IgD-negative memory B cell (primary cell): ENCODE measurements at regions not wholly inside any gene's neighbourhood (a gene's known extent, or its start where the extent isn't known, plus 50 kb on each side); places are given as distances from the start of the nearest gene placed in this dataset.
"Not testable (repeated sequence)": the region's sequence is repeated elsewhere in the genome, so short reads cannot be mapped to it uniquely, and the experiment has no call there.

ENCODE experiments used
- H3K27ac Mint-ChIP-seq, 3 donors: one replicate each; pipeline ENCODE4 v1.8.0; 2020 to 2022; ENCODE audit warnings: mild to moderate bottlenecking in 3 of 3, mixed read lengths in 3 of 3, moderate library complexity in 1 of 3
- H3K27me3 Mint-ChIP-seq: one replicate; pipeline ENCODE4 v1.8.0; 2021; ENCODE audit warnings: mixed read lengths
- H3K36me3 Mint-ChIP-seq: one replicate; pipeline ENCODE4 v1.8.0; 2020; ENCODE audit warnings: mild to moderate bottlenecking, mixed read lengths
- H3K4me1 Mint-ChIP-seq, 3 donors: one replicate each; pipeline ENCODE4 v1.8.0; 2020 to 2022; ENCODE audit warnings: mixed read lengths in 3 of 3, mild to moderate bottlenecking in 1 of 3
- H3K4me3 Mint-ChIP-seq, 4 donors: one replicate each; pipeline ENCODE4 v1.8.0; 2020 to 2022; ENCODE audit warnings: mild to moderate bottlenecking in 4 of 4, mixed read lengths in 4 of 4, moderate library complexity in 3 of 4
- H3K9me3 Mint-ChIP-seq, 3 donors: one replicate each; pipeline ENCODE4 v1.8.0; 2020 to 2021; ENCODE audit warnings: mixed read lengths in 3 of 3, mild to moderate bottlenecking in 1 of 3

DNA sequence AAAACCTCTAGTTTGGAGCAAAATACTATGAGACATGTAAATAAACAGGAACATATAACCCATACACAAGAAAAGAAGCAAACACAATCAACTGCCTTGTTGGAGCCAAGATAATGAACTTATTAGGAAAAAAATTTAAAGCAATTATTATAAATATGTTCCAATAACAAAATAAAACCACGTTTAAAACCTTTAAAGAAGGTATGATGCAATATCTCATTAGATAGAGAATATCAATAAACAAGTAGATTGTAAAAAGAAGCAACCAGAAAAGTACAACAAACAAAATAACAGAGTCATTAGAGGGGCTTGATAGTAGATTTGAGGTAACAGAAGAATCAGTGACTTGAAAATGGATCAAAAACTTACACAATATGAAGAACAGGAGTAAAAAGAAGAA, 327.0 kb upstream of the PCDH9 start:
- peaks cover 5 to 18% (median 7%) of the 10 kb centered on the region in 3 donors for H3K9me3 Mint-ChIP-seq
- peaks cover 2% of the 10 kb centered on the region for H3K36me3 Mint-ChIP-seq
- H3K4me1 Mint-ChIP-seq, result no peaks in the 10 kb centered on the region
- H3K27ac Mint-ChIP-seq, result no peak overlapping the region
- no peak overlapping the region for H3K4me3 Mint-ChIP-seq
- no peaks in the 10 kb centered on the region for H3K27me3 Mint-ChIP-seq

- Mint-ChIP-seq H3K9me3 (peaks cover 2 to 18% (median 5%) of the 10 kb centered on the region in 3 donors), H3K4me3 (no peak overlapping the region), H3K4me1 (no peaks in the 10 kb centered on the region), H3K27ac (no peak overlapping the region), H3K36me3 (peaks cover 2% of the 10 kb centered on the region), H3K27me3 (no peaks in the 10 kb centered on the region)
These were observed 324.8 kb upstream of the PCDH9 start for GRCh38 chr13:67554746-67555452.

DNA sequence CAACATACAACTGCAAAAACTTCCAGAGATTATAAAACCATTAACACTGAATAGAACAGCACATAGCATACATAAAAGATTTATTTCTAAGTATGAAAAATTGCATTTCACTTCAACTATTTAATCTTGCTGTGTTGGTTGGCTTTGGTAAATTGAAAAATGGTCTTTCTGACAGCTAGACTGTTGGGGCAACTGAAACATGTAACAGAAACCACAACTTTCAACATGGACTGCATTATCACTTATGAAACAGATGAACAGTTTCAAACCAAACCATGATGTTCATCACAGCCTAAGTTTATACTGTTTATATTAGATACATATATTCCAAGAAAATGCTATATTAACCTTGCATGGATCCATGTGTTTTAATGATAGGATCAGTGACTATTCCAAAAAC, 324.1 kb upstream of the PCDH9 start:
- H3K27ac Mint-ChIP-seq, result no peak overlapping the region
- H3K27me3 Mint-ChIP-seq, result no peaks in the 10 kb centered on the region
- no peaks in the 10 kb centered on the region for H3K4me1 Mint-ChIP-seq
- H3K9me3 Mint-ChIP-seq, result peaks cover 2 to 18% (median 5%) of the 10 kb centered on the region in 3 donors
- H3K36me3 Mint-ChIP-seq, result peaks cover 2% of the 10 kb centered on the region
- H3K4me3 Mint-ChIP-seq, result no peak overlapping the region

DNA sequence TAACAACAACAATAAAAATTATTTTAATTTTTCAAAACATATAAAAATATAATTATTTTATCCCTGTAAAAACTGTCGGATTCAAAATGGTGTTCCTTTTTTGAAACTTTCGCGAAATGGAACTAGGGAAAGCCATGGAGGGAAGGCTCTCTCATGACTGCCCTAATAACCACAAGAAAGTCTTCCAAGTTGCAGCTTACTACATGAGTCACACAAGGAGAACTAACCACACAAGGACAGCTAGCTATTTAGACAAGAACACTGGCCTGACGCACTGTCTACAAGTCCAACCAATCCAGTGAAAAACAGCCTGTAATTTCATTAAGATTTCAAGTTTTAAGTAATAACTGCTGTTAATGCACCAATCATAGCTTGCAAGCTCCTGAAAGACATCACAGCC, 319.2 kb upstream of the PCDH9 start:
- Mint-ChIP-seq H3K27me3 (no peaks in the 10 kb centered on the region), H3K4me1 (no peaks in the 10 kb centered on the region), H3K27ac (no peak overlapping the region), H3K36me3 (no peaks in the 10 kb centered on the region), H3K4me3 (no peak overlapping the region), H3K9me3 (peaks cover 0 to 1% (median 0%) of the 10 kb centered on the region in 3 donors)

DNA sequence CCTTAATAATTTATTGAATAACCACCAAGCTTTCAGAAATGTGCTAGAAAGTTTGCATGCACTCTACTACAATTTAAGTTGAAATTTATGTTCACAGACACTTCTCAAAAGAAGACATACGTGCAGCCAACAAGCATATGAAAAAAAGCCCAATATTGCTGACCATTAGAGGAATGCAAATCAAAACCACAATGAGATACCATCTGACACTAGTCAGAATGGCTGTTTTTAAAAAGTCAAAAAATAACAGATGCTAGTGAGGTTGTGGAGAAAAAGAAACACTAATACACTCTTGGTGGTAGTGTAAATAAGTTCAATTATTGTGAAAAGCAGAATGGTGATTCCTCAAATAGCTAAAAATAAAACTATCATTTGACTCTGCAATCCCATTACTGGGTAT, 308.8 kb upstream of the PCDH9 start:
- H3K4me1 Mint-ChIP-seq, result no peaks in the 10 kb centered on the region
- no peak overlapping the region for H3K4me3 Mint-ChIP-seq
- peaks cover 0 to 9% (median 2%) of the 10 kb centered on the region in 3 donors for H3K9me3 Mint-ChIP-seq
- H3K27me3 Mint-ChIP-seq, result no peaks in the 10 kb centered on the region
- H3K36me3 Mint-ChIP-seq, result no peaks in the 10 kb centered on the region
- H3K27ac Mint-ChIP-seq, result no peak overlapping the region

DNA sequence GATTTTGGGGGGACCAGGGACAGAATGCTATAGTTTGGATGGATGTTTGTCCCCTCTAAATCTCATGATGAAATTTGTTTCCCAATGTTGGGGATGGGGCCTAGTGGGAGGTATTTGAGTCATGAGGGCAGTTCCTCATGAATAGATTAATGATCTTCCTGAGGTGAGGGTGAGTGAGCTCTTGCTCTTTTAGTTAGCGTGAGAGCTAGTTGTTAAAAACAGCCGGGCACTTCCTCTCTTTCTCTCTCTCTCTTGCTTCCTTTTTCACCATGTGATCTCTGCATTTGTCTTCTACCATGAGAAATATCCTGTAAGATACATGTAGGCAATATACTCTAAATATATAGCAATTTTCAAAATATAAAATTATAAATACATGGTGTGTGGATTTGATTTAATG, 290.8 kb upstream of the PCDH9 start:
- H3K36me3 Mint-ChIP-seq, result no peaks in the 10 kb centered on the region
- peaks cover 0 to 7% (median 3%) of the 10 kb centered on the region in 3 donors for H3K9me3 Mint-ChIP-seq
- H3K4me3 Mint-ChIP-seq, result no peak overlapping the region
- peaks cover 0 to 2% (median 0%) of the 10 kb centered on the region in 3 donors for H3K4me1 Mint-ChIP-seq
- no peaks in the 10 kb centered on the region for H3K27me3 Mint-ChIP-seq
- no peak overlapping the region for H3K27ac Mint-ChIP-seq

DNA sequence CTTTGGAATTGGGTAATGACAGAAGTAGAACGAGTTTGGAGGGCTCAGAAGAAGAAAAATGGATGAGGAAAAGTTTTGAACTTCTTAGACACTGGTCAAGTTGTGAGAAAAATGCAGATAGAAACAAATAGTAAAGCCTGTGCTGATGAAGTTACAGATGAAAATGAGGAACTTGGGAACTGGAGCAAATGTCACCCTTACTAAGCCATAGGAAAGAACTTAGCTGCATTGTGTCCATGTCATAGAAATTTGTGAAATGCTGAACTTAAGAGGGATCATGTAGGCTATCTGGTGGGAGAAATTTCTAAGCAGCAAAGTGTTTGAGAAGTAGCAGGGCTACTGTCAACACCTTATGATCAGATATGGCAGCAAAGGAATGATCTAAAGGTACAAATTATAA, 289.2 kb upstream of the PCDH9 start:
- H3K4me1 Mint-ChIP-seq, result no peaks in the 10 kb centered on the region

GRCh38 chr13:67518785-67519184, 288.6 kb upstream of the PCDH9 start:
- Mint-ChIP-seq H3K4me3 (no peak overlapping the region), H3K36me3 (no peaks in the 10 kb centered on the region), H3K27ac (no peak overlapping the region), H3K9me3 (no peaks in the 10 kb centered on the region), H3K4me1 (no peaks in the 10 kb centered on the region), H3K27me3 (no peaks in the 10 kb centered on the region)

More for the DNA sequence above, 289.2 kb upstream of the PCDH9 start:
- peaks cover 0 to 1% (median 0%) of the 10 kb centered on the region in 3 donors for H3K9me3 Mint-ChIP-seq
- no peaks in the 10 kb centered on the region for H3K36me3 Mint-ChIP-seq
- no peak overlapping the region for H3K27ac Mint-ChIP-seq
- no peaks in the 10 kb centered on the region for H3K27me3 Mint-ChIP-seq
- H3K4me3 Mint-ChIP-seq, result no peak overlapping the region

- Mint-ChIP-seq H3K36me3 (no peaks in the 10 kb centered on the region), H3K4me3 (no peak overlapping the region), H3K9me3 (no peaks in the 10 kb centered on the region), H3K27me3 (no peaks in the 10 kb centered on the region), H3K27ac (no peak overlapping the region), H3K4me1 (no peaks in the 10 kb centered on the region)
These were observed 285.8 kb upstream of the PCDH9 start for GRCh38 chr13:67515895-67516294.

DNA sequence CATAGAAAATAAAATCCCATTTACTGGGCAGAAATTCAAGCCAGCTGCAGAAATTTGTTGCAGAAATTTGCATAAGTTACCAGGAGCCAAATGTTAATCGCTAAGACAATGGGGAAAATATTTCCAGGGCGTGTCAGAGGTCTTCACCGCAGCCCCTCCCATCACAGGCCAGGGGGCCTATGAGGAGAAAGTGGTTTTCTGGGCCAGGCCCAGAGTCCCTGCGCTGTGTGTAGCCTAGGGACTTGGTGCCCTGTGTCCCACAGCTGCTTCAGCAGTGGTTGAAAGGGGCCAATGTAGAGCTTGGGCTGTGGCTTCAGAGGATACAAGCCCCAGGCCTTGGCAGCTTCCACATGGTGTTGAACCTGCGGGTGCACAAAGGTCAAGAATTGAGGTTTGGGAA, 278.9 kb upstream of the PCDH9 start:
- H3K27me3 Mint-ChIP-seq, result no peaks in the 10 kb centered on the region
- no peaks in the 10 kb centered on the region for H3K36me3 Mint-ChIP-seq
- H3K4me3 Mint-ChIP-seq, result no peak overlapping the region
- no peaks in the 10 kb centered on the region for H3K4me1 Mint-ChIP-seq
- no peak overlapping the region for H3K27ac Mint-ChIP-seq
- no peaks in the 10 kb centered on the region for H3K9me3 Mint-ChIP-seq

DNA sequence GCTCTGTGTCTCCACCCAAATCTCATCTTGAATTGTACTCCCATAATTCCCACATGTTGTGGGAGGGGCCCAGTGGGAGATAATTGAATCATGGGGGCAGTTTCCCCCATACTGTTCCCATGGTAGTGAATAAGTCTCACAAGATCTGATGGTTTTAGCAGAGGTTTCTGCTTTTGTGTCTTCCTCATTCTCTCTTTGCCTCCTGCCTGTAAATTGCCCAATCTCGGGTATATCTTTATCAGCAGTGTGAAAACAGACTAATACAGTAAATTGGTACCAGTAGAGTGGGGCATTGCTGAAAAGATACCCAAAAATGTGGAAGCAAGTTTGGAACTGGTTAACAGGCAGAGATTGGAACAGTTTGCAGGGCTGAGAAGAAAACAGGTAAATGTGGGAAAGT, 278.1 kb upstream of the PCDH9 start:
- not testable (repeated sequence) for H3K27ac Mint-ChIP-seq, H3K9me3 Mint-ChIP-seq, H3K36me3 Mint-ChIP-seq, H3K4me1 Mint-ChIP-seq, H3K27me3 Mint-ChIP-seq, H3K4me3 Mint-ChIP-seq

- H3K4me3 Mint-ChIP-seq, result no peak overlapping the region
- H3K36me3 Mint-ChIP-seq, result no peaks in the 10 kb centered on the region
- no peak overlapping the region for H3K27ac Mint-ChIP-seq
- H3K27me3 Mint-ChIP-seq, result no peaks in the 10 kb centered on the region
- no peaks in the 10 kb centered on the region for H3K4me1 Mint-ChIP-seq
- peaks cover 0 to 7% (median 0%) of the 10 kb centered on the region in 3 donors for H3K9me3 Mint-ChIP-seq
These were observed 276.3 kb upstream of the PCDH9 start for GRCh38 chr13:67506407-67506806.

DNA sequence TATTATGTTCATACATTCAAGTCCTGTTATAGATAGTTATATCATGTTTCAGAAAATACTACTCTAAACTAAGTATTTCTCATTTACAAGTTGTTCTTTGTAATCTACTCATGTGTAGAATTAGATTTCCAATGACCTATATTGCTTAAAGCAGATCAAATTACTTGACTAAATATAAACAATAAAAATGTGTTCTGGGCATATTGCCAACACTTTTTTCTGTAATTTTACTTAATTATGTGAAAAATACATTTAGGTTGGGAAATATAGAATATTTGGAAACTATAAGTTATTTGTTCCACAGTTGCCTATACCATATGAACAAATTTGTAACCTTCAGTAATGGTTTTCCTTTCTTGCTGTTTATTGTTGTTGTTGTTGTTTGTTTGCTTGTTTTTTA, 275.2 kb upstream of the PCDH9 start:
- Mint-ChIP-seq H3K36me3 (no peaks in the 10 kb centered on the region), H3K27me3 (no peaks in the 10 kb centered on the region), H3K4me1 (no peaks in the 10 kb centered on the region), H3K4me3 (no peak overlapping the region), H3K9me3 (peaks cover 0 to 13% (median 0%) of the 10 kb centered on the region in 3 donors), H3K27ac (no peak overlapping the region)

GRCh38 chr13:67498948-67499347, 268.8 kb upstream of the PCDH9 start:
- peaks cover 0 to 19% (median 3%) of the 10 kb centered on the region in 3 donors for H3K9me3 Mint-ChIP-seq
- no peak overlapping the region for H3K27ac Mint-ChIP-seq
- no peaks in the 10 kb centered on the region for H3K27me3 Mint-ChIP-seq
- H3K36me3 Mint-ChIP-seq, result no peaks in the 10 kb centered on the region
- H3K4me1 Mint-ChIP-seq, result no peaks in the 10 kb centered on the region
- H3K4me3 Mint-ChIP-seq, result no peak overlapping the region

DNA sequence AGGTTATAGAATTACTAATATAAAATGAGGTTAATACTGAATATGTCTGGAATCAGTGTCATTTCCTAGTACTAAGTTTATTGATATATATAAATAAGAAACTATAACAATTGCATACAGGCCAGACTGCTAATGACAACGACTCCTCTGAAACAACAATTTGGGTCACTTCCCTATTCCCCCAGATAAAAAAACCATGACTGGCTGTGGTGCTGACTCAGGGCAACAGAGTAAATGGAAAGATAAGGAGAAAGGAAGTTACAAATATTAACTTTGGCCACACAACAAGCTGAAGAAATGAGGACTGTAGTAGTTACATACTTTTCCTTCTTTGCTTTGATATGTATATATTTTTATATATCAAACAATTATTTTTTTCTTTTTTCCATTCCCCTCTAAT, 263.7 kb upstream of the PCDH9 start:
- no peaks in the 10 kb centered on the region for H3K27me3 Mint-ChIP-seq

DNA sequence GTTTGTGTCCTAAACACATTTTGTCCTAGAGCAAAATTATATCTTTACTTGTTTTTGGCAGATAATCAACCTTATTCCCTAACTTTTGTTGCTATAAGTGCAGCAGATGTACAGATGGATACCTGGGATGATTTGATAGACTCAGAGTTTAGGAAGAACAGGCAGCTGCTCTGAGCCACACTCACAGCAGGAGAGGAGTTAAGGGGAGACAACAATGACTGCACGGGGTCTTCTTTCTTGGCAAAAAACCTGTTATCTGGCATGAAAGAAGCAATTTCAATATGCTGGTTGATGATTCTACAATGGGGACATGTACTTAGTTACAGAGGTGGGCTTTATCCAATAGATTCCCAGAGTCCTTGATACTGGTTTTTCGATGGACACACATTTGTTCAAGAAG, 258.9 kb upstream of the PCDH9 start:
- H3K27me3 Mint-ChIP-seq, result no peaks in the 10 kb centered on the region
- no peaks in the 10 kb centered on the region for H3K36me3 Mint-ChIP-seq
- peaks cover 0 to 3% (median 1%) of the 10 kb centered on the region in 3 donors for H3K9me3 Mint-ChIP-seq
- no peak overlapping the region for H3K4me3 Mint-ChIP-seq
- H3K27ac Mint-ChIP-seq, result no peak overlapping the region
- H3K4me1 Mint-ChIP-seq, result no peaks in the 10 kb centered on the region

More for the DNA sequence above, 263.7 kb upstream of the PCDH9 start:
- H3K27ac Mint-ChIP-seq, result no peak overlapping the region
- H3K36me3 Mint-ChIP-seq, result no peaks in the 10 kb centered on the region
- no peak overlapping the region for H3K4me3 Mint-ChIP-seq
- peaks cover 0 to 1% (median 0%) of the 10 kb centered on the region in 3 donors for H3K9me3 Mint-ChIP-seq
- H3K4me1 Mint-ChIP-seq, result no peaks in the 10 kb centered on the region
